Left forelimb (tissue), 1 donor: ENCODE measurements at regions not wholly inside any gene's neighbourhood (a gene's known extent, or its start where the extent isn't known, plus 50 kb on each side); places are given as distances from the start of the nearest gene placed in this dataset.

Experiments
- DNase-seq: peaks from one replicate; pipeline ENCODE4 v3.0.0-alpha.2; 2018; ENCODE audit warnings: low spot score

DNA sequence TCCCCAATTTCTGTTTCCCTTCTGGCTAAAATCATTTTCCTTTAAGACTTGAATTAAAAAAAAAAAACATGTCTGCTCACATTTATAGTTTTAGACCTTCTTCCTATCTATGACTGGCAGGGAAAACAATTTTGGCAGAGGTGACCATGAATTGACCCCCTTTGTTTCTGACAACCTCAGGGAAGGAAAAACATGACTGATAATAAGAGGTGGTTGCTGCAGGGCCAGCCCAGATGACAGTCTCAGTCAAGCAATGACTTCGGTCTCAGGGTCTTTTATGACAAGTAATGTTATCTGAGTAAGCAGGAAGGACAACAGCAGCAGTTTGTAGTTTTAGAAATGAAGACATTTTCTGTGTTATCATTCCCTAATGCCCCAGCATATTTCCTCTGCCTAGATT lies 430.9 kb downstream of the LRIG3 start:
- DNase-seq: no peak

DNA sequence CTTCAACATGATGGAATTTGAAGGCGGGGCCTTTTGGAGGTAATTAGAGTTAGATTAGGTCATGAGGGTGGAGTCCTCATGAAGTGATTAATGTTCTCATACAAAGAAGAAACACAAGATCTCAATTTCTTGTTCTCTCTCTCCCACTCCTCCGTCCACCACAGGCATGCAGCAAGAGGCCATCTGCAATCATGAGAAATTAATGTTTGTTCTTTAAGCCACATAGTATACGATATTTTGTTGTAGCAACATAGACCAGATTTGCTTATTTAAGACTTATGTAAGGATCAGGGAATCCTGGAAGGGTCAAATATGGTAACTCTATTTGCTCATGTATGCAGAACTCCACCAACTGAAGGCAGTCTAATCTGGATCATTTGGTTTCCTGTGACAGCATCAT lies 429.0 kb downstream of the LRIG3 start:
- DNase-seq: no peak

DNA sequence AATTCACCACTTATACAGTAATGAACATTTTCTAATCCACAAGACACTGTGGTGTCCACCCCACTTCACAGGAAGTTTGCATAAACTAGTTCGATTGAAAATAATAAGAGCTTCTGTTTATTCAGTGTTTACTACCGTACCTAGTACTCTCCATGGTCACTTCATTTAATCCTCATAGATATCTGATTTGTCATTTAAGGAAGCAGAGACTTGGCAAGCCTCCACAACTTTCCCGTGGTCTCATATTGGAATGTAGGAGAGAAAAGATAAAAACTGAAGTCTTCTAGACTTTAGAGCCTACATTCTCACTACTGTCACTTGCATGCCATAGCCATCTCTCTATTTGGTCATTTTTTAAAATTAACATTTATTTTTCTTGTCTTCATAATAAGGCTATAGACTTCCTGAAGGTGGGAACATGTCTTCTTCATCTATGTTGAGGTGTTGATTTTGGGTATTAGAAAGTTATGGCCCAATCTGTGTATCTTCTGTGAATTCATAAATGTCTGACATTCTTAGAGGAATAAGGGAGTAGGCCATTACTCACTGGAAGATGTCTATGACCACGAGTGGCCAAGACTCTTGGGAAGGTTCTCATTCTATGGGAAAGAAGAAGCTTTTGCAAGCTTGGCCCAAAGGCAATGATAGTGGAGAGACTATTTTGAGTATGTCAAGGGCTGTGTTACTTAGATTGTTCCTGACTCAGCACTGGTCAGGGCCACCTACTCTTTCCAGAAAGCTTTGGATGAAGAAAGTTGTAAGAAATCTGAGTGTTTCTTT lies 423.7 kb downstream of the LRIG3 start:
- DNase-seq: no peak

- no peak for DNase-seq
Observed at GRCh38 chr12:58500399-58500798, 419.9 kb downstream of the LRIG3 start.

DNA sequence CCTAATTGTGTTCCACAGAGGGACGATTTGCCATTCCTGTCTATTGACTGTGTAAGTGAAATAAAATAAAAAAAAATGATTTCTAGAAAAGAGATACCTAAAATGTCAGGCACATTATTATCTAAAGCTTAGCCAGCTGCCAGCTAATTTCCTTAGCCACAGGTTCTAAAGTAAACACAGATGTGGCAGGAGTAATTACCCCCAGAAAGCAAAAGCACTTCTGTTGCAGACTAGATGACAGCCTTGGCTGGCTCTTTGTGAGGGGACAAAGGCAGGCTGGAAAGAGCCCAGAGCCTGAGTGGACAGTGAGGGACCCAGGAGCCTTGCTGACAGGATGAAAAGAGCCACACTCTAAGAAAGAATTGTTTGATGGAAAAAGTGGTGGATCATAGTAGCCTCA lies 418.1 kb downstream of the LRIG3 start:
- no peak for DNase-seq

GRCh38 chr12:58502841-58503240 lies 417.5 kb downstream of the LRIG3 start:
- DNase-seq: no peak

- DNase-seq: no peak
Observed at GRCh38 chr12:58503731-58504130, 416.6 kb downstream of the LRIG3 start.

- DNase-seq: no peak
Observed at GRCh38 chr12:58504143-58504938, 416.0 kb downstream of the LRIG3 start.

DNA sequence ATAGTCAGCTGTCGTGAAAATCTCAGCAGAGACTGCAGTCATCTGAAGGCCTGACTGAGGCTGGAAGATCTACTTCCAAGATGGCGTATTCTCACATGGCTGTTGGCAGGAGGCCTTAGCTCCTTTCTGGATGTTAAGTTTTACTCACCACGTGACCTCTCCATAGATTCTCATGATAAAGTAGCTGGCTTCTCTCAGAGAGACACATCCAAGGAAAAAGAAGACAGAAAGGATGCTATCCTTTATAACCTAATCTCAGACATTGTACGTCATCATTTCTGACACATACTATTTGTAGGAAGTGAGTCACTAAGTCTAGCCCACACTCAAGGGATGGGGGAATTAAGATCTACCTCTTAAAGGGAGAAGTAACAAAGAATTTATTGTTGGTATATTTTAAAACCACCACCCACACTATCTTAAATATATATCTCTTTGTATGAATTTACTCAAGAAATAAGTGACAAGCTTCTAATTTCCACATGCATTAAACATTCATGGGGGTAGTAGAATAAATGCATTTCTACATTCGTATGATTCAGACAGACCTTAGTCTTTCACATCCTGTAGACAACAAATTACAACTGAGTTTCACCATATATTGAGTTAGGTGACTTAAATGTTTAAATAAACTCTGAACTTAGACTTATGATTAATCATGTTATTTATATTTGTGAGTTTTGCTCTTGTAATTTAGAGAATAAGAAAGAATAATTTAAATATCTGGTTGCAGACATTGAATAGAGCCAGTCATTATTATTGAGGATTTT lies 411.0 kb downstream of the LRIG3 start:
- DNase-seq: no peak

GRCh38 chr12:58513301-58513834 lies 406.9 kb downstream of the LRIG3 start:
- DNase-seq: no peak

DNA sequence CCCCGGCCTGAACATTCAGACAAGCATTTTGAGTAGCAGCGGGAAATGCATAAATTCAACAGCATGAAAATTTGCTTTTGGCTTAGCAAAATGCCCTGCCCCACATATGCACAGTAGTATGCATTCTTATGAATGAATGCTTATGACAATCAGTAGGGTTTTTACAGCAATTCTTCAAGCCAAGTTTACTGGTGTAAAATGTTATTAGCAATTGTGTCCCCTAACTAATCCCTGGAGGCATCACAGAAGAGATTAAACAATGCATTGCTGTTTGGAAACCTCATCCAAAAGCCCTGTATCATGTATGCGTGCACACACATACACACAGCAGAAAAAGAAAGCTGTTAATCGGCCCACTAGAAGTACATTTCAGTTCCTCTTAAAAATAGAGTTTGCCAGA lies 406.5 kb downstream of the LRIG3 start:
- DNase-seq: no peak

- no peak for DNase-seq
Observed at GRCh38 chr12:58519839-58520238, 400.5 kb downstream of the LRIG3 start.

- DNase-seq: no peak
Observed at GRCh38 chr12:58521152-58521551, 399.2 kb downstream of the LRIG3 start.

DNA sequence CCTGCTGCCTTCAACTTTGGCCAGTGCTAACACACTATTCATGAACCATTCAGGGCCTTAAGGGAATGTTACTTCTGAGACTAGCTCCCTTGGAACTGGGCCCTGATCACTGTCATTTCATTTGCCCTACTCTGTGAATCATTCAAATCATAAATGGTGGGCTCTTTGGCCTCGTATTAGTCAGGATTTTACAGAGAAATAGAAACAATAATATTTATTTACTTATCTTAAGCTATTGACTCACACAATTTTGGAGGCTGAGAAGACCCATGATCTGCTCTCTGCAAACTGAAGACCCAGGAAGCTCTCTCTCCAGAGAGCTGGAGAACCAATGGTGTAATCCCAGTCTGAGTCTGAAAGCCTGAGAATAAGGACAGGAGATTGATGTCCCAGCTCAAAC lies 398.5 kb downstream of the LRIG3 start:
- DNase-seq: no peak

GRCh38 chr12:58523360-58523759 lies 396.9 kb downstream of the LRIG3 start:
- no peak for DNase-seq

DNA sequence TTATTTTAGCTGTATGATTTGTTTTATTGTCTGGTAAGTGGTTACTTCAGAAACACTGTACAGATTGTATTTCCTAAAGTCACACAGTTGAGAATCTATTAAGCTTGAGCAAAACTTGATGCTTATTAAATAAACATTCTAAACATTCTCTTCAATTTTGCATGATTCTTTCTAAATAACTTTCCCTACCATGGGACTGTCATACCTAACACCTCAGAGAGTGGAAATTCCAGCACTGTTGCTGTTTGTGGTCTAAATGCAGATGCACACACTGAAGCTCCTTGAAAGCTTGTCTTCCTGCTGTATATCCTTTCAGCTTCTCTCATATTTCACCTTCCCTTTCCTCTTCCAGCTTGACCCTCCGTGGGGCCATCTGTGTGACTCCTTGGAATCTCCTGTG lies 392.0 kb downstream of the LRIG3 start:
- DNase-seq: no peak

DNA sequence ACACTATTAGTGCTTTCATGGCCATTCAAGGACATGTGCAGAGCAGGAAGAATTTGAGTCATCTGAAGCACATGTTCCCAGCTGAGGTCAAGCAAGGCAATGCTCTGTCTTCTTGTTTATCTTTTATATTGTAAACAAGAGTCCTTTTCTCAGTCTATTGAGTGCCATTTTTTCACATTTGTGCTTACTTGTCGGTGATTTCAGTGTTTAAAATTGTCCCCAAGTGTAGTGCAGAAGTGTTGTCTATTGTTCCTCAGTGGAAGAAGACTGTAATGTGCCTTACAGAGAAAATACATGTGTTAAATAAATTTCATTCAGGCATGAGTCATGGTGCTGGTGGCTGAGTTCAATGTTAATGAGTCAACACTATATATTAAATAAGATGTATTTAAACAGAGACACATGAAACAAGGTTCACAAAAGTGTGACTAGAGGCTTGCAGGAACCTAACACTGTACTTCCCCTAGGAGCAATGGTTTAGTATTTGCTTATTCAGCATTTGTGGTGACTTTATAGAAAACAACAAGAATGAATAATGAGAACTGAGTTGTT lies 391.1 kb downstream of the LRIG3 start:
- no peak for DNase-seq

DNA sequence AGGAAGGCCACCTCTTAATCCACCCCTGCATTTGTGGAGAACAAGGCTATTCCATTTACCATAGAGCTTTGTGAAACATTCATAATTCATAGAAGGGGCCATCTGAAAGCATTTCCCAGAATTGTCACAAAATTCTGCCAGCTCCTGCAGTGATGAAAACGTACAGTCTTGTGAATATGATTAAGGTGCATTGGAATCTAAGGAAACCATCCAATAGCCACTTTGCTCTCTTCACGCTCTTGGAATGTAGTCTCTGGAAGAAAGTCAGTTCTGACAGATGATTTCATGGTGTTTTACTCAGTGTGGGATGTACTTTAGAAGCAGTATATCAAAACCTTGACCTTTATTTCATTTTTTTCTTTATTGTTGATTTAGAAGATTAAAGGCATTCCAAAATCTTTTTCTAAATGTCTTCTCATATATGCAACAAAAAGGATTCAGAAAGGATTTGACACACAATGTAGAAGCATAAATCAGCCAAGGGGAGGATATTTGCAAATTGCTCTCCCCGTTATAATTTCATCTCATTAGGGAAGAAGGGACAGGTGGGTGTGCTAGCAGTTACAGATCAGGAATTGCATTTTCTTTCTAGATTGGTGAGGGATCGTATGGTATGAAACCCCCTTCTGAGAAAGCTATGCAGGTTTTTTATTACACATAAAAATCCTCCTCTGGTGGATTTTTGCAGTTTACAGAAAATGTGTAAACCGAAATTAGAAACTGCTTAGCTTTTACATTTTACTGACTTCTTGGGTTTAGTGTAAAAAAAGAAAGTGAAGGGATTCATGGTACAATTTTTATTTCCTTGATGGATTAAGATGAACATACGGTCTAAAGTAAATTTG lies 390.2 kb downstream of the LRIG3 start:
- DNase-seq: no peak

DNA sequence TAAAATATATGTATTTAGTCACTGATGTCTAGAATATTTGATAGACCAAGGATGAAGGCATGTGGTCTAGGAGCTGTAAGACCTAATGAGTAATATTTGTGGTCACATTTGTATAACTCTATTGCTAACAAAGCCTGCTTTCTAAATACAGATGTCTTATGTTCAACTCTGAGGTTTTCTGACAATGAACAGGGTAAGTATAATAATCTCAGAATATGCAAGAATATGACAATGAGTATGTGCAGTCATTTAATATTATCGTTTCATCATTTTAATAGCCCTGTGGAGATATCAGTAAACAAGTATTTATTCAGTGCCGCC lies 389.6 kb downstream of the LRIG3 start:
- DNase-seq: no peak

- no peak for DNase-seq
Observed at GRCh38 chr12:58532855-58533608, 387.3 kb downstream of the LRIG3 start.

- DNase-seq: no peak
Observed at GRCh38 chr12:58533652-58534051, 386.7 kb downstream of the LRIG3 start.
